A549 (cell line): ENCODE measurements at regions not wholly inside any gene's neighbourhood (a gene's known extent, or its start where the extent isn't known, plus 50 kb on each side); places are given as distances from the start of the nearest gene placed in this dataset.

ENCODE experiments used
- CEBPB ChIP-seq, 2 experiments: fragments of >200 bp in 1 of 2; sonication (Bioruptor Twin) in 1 of 2; formaldehyde crosslinking in 1 of 2; IDR thresholded peaks; 2 replicates each; pipeline ENCODE4 v1.6.1; 2012 to 2016
- CHD4 ChIP-seq: fragments of 200-600 bp; sonication (generic); IDR thresholded peaks from 2 replicates; pipeline ENCODE4 v1.6.1; 2016; ENCODE audit warnings: antibody characterized with exemption, mild to moderate bottlenecking, borderline replicate concordance
- CTCF ChIP-seq: fragments of >200 bp; sonication (Bioruptor Twin); formaldehyde crosslinking; IDR thresholded peaks from 3 replicates; pipeline ENCODE4 v1.5.1; 2016
- JUN ChIP-seq, 2 experiments: fragments of >200 bp; sonication (Bioruptor Twin); formaldehyde crosslinking; IDR thresholded peaks; 2 replicates in 1 of 2; 3 replicates in 1 of 2; pipeline ENCODE4 v1.6.1; 2016 to 2017
- KDM1A ChIP-seq: fragments of 200-600 bp; sonication (generic); IDR thresholded peaks from 2 replicates; pipeline ENCODE4 v1.6.1; 2016; ENCODE audit warnings: low read depth, mild to moderate bottlenecking
- MAFK ChIP-seq: fragments of 450-650 bp; IDR thresholded peaks from 2 replicates; pipeline ENCODE4 v1.6.1; 2014; ENCODE audit not compliant: partially characterized antibody
- POLR2A ChIP-seq: IDR thresholded peaks from 2 replicates; pipeline ENCODE4 v1.6.1; 2012; ENCODE audit warnings: mild to moderate bottlenecking, low read length
- RAD21 ChIP-seq, 2 experiments: fragments of >200 bp in 1 of 2; sonication (Bioruptor Twin) in 1 of 2; formaldehyde crosslinking in 1 of 2; IDR thresholded peaks in 1 of 2; conservative IDR thresholded peaks in 1 of 2; 2 replicates in 1 of 2; 3 replicates in 1 of 2; pipeline ENCODE4 v1.6.1; 2012 to 2018; ENCODE audit warnings: inconsistent platforms in 1 of 2
- ZNF302 ChIP-seq: fragments of 250-450 bp; sonication (Bioruptor Pico); IDR thresholded peaks from 2 replicates; pipeline ENCODE4 v1.9.0; 2021; ENCODE audit warnings: inconsistent platforms, mild to moderate bottlenecking, moderate library complexity
- TF ChIP-seq, protein P1 (sequence below): IDR thresholded peaks from 2 replicates; pipeline ENCODE4 v1.6.1; 2012

GRCh38 chr4:126238013-126238412 lies 923.3 kb downstream of the FAT4 start:
- TF ChIP-seq KDM1A: no peak
- no peak for TF ChIP-seq CTCF
- TF ChIP-seq CEBPB (IDR thresholded peaks at IDR 0.05): no peak
- no peak for TF ChIP-seq POLR2A
- TF ChIP-seq CHD4: no peak
- TF ChIP-seq RAD21 (conservative IDR thresholded peaks at IDR 0.05 in 1 of 2, IDR thresholded peaks at IDR 0.05 in 1 of 2): no peak
- TF ChIP-seq, protein P1, sequence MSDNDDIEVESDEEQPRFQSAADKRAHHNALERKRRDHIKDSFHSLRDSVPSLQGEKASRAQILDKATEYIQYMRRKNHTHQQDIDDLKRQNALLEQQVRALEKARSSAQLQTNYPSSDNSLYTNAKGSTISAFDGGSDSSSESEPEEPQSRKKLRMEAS: no peak
- TF ChIP-seq JUN (IDR thresholded peaks at IDR 0.05): no peak
- TF ChIP-seq MAFK: no peak
- no peak for TF ChIP-seq ZNF302 (CRISPR knock-in tag)
